Type B pancreatic cell (in vitro differentiated cells): ENCODE measurements at regions not wholly inside any gene's neighbourhood (a gene's known extent, or its start where the extent isn't known, plus 50 kb on each side); places are given as distances from the start of the nearest gene placed in this dataset.

Experiments
- DNase-seq: peaks from one replicate; pipeline ENCODE4 v3.0.0; 2021; ENCODE audit warnings: mixed read lengths; ENCODE audit not compliant: unreplicated experiment; ENCODE audit errors: extremely low spot score
- H3K27ac Mint-ChIP-seq: 2 replicates; pipeline ENCODE4 v1.8.0; 2021; ENCODE audit warnings: mild to moderate bottlenecking, mixed read lengths
- H3K27me3 Mint-ChIP-seq: 2 replicates; pipeline ENCODE4 v1.8.0; 2021; ENCODE audit warnings: mixed read lengths
- H3K36me3 Mint-ChIP-seq: 2 replicates; pipeline ENCODE4 v1.8.0; 2021; ENCODE audit warnings: mixed read lengths
- H3K4me1 Mint-ChIP-seq: one replicate; pipeline ENCODE4 v1.8.0; 2021; ENCODE audit warnings: mixed read lengths; ENCODE audit not compliant: unreplicated experiment
- H3K4me3 Mint-ChIP-seq: 2 replicates; pipeline ENCODE4 v1.8.0; 2021; ENCODE audit warnings: mild to moderate bottlenecking, mixed read lengths
- H3K9me3 Mint-ChIP-seq: 2 replicates; pipeline ENCODE4 v1.8.0; 2021; ENCODE audit warnings: mixed read lengths
- CTCF ChIP-seq: fragments of 200-600 bp; sonication (generic); conservative IDR thresholded peaks from 2 replicates; pipeline ENCODE4 v1.5.0; 2021; ENCODE audit warnings: antibody characterized with exemption, mild to moderate bottlenecking

- H3K9me3 Mint-ChIP-seq: peaks cover 6% of the 10 kb centered on the region
- no peak for TF ChIP-seq CTCF
- H3K4me1 Mint-ChIP-seq: peaks cover 27% of the 10 kb centered on the region
These were observed 627.9 kb upstream of the TBX3 start for GRCh38 chr12:115311875-115312274.

GRCh38 chr12:115308918-115309317 lies 624.9 kb upstream of the TBX3 start:
- Mint-ChIP-seq H3K9me3 (peaks cover 7% of the 10 kb centered on the region), H3K36me3 (no peaks in the 10 kb centered on the region), H3K4me1 (peaks cover 44% of the 10 kb centered on the region), H3K27ac (no peak overlapping the region), H3K27me3 (no peaks in the 10 kb centered on the region), H3K4me3 (no peak overlapping the region)
- DNase-seq: no peak
- no peak for TF ChIP-seq CTCF

More at GRCh38 chr12:115311875-115312274, 627.9 kb upstream of the TBX3 start:
- no peaks in the 10 kb centered on the region for H3K36me3 Mint-ChIP-seq
- H3K27ac Mint-ChIP-seq: no peak overlapping the region
- H3K27me3 Mint-ChIP-seq: no peaks in the 10 kb centered on the region
- DNase-seq: no peak
- no peak overlapping the region for H3K4me3 Mint-ChIP-seq

- H3K4me1 Mint-ChIP-seq: peaks cover 41% of the 10 kb centered on the region
These were observed 622.4 kb upstream of the TBX3 start for GRCh38 chr12:115306380-115306779.

GRCh38 chr12:115305867-115306266 lies 621.9 kb upstream of the TBX3 start:
- peaks cover 5% of the 10 kb centered on the region for H3K36me3 Mint-ChIP-seq
- peaks cover 6% of the 10 kb centered on the region for H3K9me3 Mint-ChIP-seq
- no peak for DNase-seq
- no peak overlapping the region for H3K4me3 Mint-ChIP-seq
- peaks cover 36% of the 10 kb centered on the region for H3K4me1 Mint-ChIP-seq
- no peak overlapping the region for H3K27ac Mint-ChIP-seq
- peaks cover 2% of the 10 kb centered on the region for H3K27me3 Mint-ChIP-seq
- no peak for TF ChIP-seq CTCF

More at GRCh38 chr12:115306380-115306779, 622.4 kb upstream of the TBX3 start:
- H3K4me3 Mint-ChIP-seq: no peak overlapping the region
- H3K27me3 Mint-ChIP-seq: peaks cover 2% of the 10 kb centered on the region
- no peak for DNase-seq
- H3K9me3 Mint-ChIP-seq: peaks cover 6% of the 10 kb centered on the region
- H3K36me3 Mint-ChIP-seq: peaks cover 5% of the 10 kb centered on the region
- H3K27ac Mint-ChIP-seq: peak overlapping the region; percentile 34
- no peak for TF ChIP-seq CTCF

- peaks cover 2% of the 10 kb centered on the region for H3K27me3 Mint-ChIP-seq
- H3K4me3 Mint-ChIP-seq: no peak overlapping the region
- H3K4me1 Mint-ChIP-seq: peaks cover 35% of the 10 kb centered on the region
- no peak overlapping the region for H3K27ac Mint-ChIP-seq
- H3K9me3 Mint-ChIP-seq: peaks cover 6% of the 10 kb centered on the region
- peaks cover 5% of the 10 kb centered on the region for H3K36me3 Mint-ChIP-seq
- no peak for TF ChIP-seq CTCF
- no peak for DNase-seq
These were observed 621.3 kb upstream of the TBX3 start for GRCh38 chr12:115305275-115305674.
